ENCODE measurements at regions not wholly inside any gene's neighbourhood (a gene's known extent, or its start where the extent isn't known, plus 50 kb on each side); places are given as distances from the start of the nearest gene placed in this dataset.

GRCh38 chr13:97091196-97091595 is 96.9 kb upstream of the OXGR1 start (continued):
- TF ChIP-seq ERG (CRISPR knock-in tag; IDR thresholded peaks at IDR 0.05) (no peak), ETV6 (CRISPR knock-in tag; IDR thresholded peaks at IDR 0.05) (no peak)

GRCh38 chr13:97100821-97101220 is 106.5 kb upstream of the OXGR1 start:
- CTCF ChIA-PET = interaction anchor here (1.6 kb wide), 1 partner anchor 9 kb away, joined by 7 read pairs; no protein-coding TSS in a partner anchor
- TF ChIP-seq ZNF232 (CRISPR knock-in tag; IDR thresholded peaks at IDR 0.05) (no peak), HMGXB4 (CRISPR knock-in tag; IDR thresholded peaks at IDR 0.05) (no peak), CREB1 (CRISPR knock-in tag; IDR thresholded peaks at IDR 0.05) (no peak), TCF7 (CRISPR knock-in tag; IDR thresholded peaks at IDR 0.05; ENCODE audit: low read depth) (no peak), ZBTB21 (CRISPR knock-in tag; IDR thresholded peaks at IDR 0.05; ENCODE audit: borderline replicate concordance) (no peak), KAT7 (CRISPR knock-in tag; IDR thresholded peaks at IDR 0.05; ENCODE audit: borderline replicate concordance) (no peak), AR (CRISPR knock-in tag; IDR thresholded peaks at IDR 0.05) (no peak), PRDM15 (CRISPR knock-in tag; IDR thresholded peaks at IDR 0.05) (no peak), CDX4 (CRISPR knock-in tag; IDR thresholded peaks at IDR 0.05; ENCODE audit: borderline replicate concordance) (no peak), RORB (CRISPR knock-in tag; IDR thresholded peaks at IDR 0.05) (no peak), NR3C1 (CRISPR knock-in tag; conservative IDR thresholded peaks at IDR 0.05; ENCODE audit: low read depth) (no peak), STAT6 (CRISPR knock-in tag; conservative IDR thresholded peaks at IDR 0.05; ENCODE audit: low read depth) (no peak), NFATC4 (CRISPR knock-in tag; IDR thresholded peaks at IDR 0.05) (no peak), E2F1 (CRISPR knock-in tag; IDR thresholded peaks at IDR 0.05) (no peak), IRF2 (CRISPR knock-in tag; IDR thresholded peaks at IDR 0.05; ENCODE audit: borderline replicate concordance, low read depth) (no peak)
- ATAC-seq (no peak), DNase-seq (ENCODE audit: low spot score) (no peak)
- Mint-ChIP-seq H3K4me1 (no peaks in the 10 kb centered on the region), H3K9me3 (peaks cover 21% of the 10 kb centered on the region), H3K27ac (no peak overlapping the region), H3K27me3 (ENCODE audit: low read depth) (no peaks in the 10 kb centered on the region; the same call in 1 of the 2 replicates), H3K36me3 (no peaks in the 10 kb centered on the region), H3K4me3 (no peak overlapping the region)
- POLR2A ChIA-PET = no interaction called here

All from WTC11 (cell line).